GM23248 (cell line): ENCODE measurements at regions not wholly inside any gene's neighbourhood (a gene's known extent, or its start where the extent isn't known, plus 50 kb on each side); places are given as distances from the start of the nearest gene placed in this dataset.

ENCODE experiments used
- EZH2 ChIP-seq: fragments of 200-600 bp; sonication (generic); IDR thresholded peaks from 2 replicates; pipeline ENCODE4 v1.6.1; 2018; ENCODE audit warnings: antibody characterized with exemption, mild to moderate bottlenecking; ENCODE audit not compliant: insufficient read depth, poor library complexity, severe bottlenecking
- EZH2phosphoT487 ChIP-seq: fragments of 200-600 bp; sonication (generic); IDR thresholded peaks from 2 replicates; pipeline ENCODE4 v1.6.1; 2018; ENCODE audit warnings: antibody characterized with exemption, moderate library complexity, mild to moderate bottlenecking, low read depth; ENCODE audit not compliant: insufficient read depth

GRCh38 chr4:80144676-80145470 is 52.4 kb upstream of the PRDM8 start:
- TF ChIP-seq EZH2 (no peak), EZH2phosphoT487 (no peak)
